PC-9 (cell line): ENCODE measurements at regions not wholly inside any gene's neighbourhood (a gene's known extent, or its start where the extent isn't known, plus 50 kb on each side); places are given as distances from the start of the nearest gene placed in this dataset.

Experiments
- EZH2 ChIP-seq: fragments of 200-600 bp; sonication (generic); IDR thresholded peaks from 2 replicates; pipeline ENCODE4 v1.8.0; 2017; ENCODE audit warnings: antibody characterized with exemption, low read depth
- TF ChIP-seq, protein P1 (sequence below): fragments of 200-600 bp; sonication (generic); conservative IDR thresholded peaks from 2 replicates; pipeline ENCODE4 v1.6.1; 2017; ENCODE audit warnings: mixed run types, antibody characterized with exemption, mild to moderate bottlenecking, moderate library complexity

DNA sequence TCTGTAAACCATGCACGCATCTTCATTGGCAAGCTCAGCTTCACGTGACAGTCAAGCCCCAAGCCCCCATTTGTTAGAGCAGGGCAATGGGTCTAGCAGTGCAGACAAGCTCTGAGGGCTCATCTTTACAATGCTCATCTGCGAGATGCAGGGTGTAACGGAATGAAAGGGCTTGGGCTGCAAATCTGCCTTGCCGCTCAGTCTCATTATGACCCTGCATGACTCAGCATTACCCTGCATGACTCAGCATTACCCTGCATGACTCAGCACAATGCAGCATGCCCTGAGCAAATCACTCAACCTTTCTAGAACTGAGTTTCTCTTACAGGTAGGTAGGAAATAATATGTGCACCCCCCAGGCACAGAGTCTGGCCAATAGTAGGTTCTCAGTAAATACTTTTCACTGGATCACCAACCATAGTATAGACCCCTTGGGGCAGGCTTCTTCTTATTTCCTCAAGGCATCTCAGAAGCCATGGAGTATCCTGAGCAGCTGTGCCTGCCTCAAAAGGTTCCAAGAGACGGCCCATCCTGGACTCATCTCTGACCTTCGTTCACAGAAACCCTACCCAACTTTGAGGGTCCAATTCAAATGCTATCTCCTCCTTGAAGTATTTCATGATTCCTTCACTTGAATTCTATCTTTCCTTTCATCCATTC, 391.3 kb upstream of the CDH5 start:
- TF ChIP-seq, protein P1, sequence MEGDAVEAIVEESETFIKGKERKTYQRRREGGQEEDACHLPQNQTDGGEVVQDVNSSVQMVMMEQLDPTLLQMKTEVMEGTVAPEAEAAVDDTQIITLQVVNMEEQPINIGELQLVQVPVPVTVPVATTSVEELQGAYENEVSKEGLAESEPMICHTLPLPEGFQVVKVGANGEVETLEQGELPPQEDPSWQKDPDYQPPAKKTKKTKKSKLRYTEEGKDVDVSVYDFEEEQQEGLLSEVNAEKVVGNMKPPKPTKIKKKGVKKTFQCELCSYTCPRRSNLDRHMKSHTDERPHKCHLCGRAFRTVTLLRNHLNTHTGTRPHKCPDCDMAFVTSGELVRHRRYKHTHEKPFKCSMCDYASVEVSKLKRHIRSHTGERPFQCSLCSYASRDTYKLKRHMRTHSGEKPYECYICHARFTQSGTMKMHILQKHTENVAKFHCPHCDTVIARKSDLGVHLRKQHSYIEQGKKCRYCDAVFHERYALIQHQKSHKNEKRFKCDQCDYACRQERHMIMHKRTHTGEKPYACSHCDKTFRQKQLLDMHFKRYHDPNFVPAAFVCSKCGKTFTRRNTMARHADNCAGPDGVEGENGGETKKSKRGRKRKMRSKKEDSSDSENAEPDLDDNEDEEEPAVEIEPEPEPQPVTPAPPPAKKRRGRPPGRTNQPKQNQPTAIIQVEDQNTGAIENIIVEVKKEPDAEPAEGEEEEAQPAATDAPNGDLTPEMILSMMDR: no peak
- TF ChIP-seq EZH2: no peak
